Activated naive CD8-positive, alpha-beta T cell treated with anti-CD3 and anti-CD28 coated beads, Interleukin-2, amount 10 ng/mL, durations not matched to agents 7 days and 5 days (primary cell): ENCODE measurements at regions not wholly inside any gene's neighbourhood (a gene's known extent, or its start where the extent isn't known, plus 50 kb on each side); places are given as distances from the start of the nearest gene placed in this dataset.
"Not testable (repeated sequence)": the region's sequence is repeated elsewhere in the genome, so short reads cannot be mapped to it uniquely, and the experiment has no call there.

Source experiments
- ATAC-seq: fragments of 150-1000 bp; cut with Tn5 transposase; one replicate; pipeline ENCODE4 v1.10.0; 2021; ENCODE audit warnings: low read depth, moderate library complexity
- POLR2A ChIA-PET: fragments of 350-600 bp; sonication (Branson Sonifier 250); formaldehyde crosslinking; loops from one replicate; lab custom pipeline; 2021; ENCODE audit warnings: antibody characterized with exemption; lab: Charles Lee
- DNase-seq: peaks from one replicate; pipeline ENCODE4 v3.0.0; 2021
- H3K27ac Mint-ChIP-seq: one replicate; pipeline ENCODE4 v1.8.0; 2022; ENCODE audit warnings: mild to moderate bottlenecking, mixed read lengths
- H3K27me3 Mint-ChIP-seq: one replicate; pipeline ENCODE4 v1.8.0; 2022; ENCODE audit warnings: mild to moderate bottlenecking, moderate library complexity, mixed read lengths
- H3K36me3 Mint-ChIP-seq: one replicate; pipeline ENCODE4 v1.8.0; 2021; ENCODE audit warnings: mild to moderate bottlenecking, mixed read lengths
- H3K4me1 Mint-ChIP-seq: one replicate; pipeline ENCODE4 v1.8.0; 2021; ENCODE audit warnings: mixed read lengths
- H3K4me3 Mint-ChIP-seq: one replicate; pipeline ENCODE4 v1.8.0; 2022; ENCODE audit warnings: mild to moderate bottlenecking, moderate library complexity, mixed read lengths
- H3K9me3 Mint-ChIP-seq: one replicate; pipeline ENCODE4 v1.8.0; 2021; ENCODE audit warnings: mixed read lengths

GRCh38 chr2:21234001-21234400, 110.2 kb downstream of the TDRD15 start:
- DNase-seq (no peak), ATAC-seq (no peak)
- no peaks in the 10 kb centered on the region for H3K27me3 Mint-ChIP-seq
- no peaks in the 10 kb centered on the region for H3K36me3 Mint-ChIP-seq
- H3K9me3 Mint-ChIP-seq: no peaks in the 10 kb centered on the region
- no peak overlapping the region for H3K4me3 Mint-ChIP-seq
- POLR2A ChIA-PET: no interaction called here
- H3K27ac Mint-ChIP-seq: no peak overlapping the region
- H3K4me1 Mint-ChIP-seq: no peaks in the 10 kb centered on the region

DNA sequence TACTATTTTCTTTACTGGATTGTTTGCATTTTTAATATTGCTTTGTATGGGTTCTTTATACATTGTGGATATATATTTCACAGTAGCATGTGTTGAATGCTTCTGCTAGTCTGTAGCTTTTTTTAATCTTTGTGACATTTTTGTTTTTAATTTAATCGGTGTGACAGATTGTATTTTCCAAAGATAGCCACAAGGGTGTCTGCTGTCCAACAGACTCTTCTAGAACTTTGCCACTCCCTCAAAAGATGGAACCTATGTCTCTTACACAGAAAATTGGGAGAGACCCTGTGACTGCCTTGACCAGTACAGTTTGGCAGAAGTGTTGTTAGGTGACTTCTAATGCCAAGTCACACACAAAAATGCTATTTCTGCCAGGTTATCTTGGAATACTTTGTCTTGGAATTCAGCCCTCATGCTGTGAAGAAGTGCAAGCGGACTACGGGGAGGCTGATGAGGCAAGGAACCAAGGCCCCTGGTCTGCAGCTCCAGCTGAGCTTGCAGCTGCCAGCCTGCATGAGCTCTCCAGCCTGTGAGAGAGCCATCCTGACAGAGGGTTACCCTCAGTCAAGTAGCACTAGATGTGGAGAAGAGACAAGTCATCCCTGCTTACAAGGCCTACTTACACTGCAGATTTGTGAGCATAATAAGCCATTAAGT, 110.8 kb downstream of the TDRD15 start:
- no peaks in the 10 kb centered on the region for H3K4me1 Mint-ChIP-seq
- no peaks in the 10 kb centered on the region for H3K9me3 Mint-ChIP-seq
- H3K4me3 Mint-ChIP-seq: no peak overlapping the region

GRCh38 chr2:21239749-21240148, 116.0 kb downstream of the TDRD15 start:
- POLR2A ChIA-PET, H3K36me3 Mint-ChIP-seq, H3K27me3 Mint-ChIP-seq, ATAC-seq, H3K9me3 Mint-ChIP-seq, H3K4me3 Mint-ChIP-seq, DNase-seq, H3K27ac Mint-ChIP-seq, H3K4me1 Mint-ChIP-seq: not testable (repeated sequence)

More for the DNA sequence above, 110.8 kb downstream of the TDRD15 start:
- Mint-ChIP-seq H3K27ac (no peak overlapping the region), H3K36me3 (no peaks in the 10 kb centered on the region), H3K27me3 (no peaks in the 10 kb centered on the region)
- no peak for ATAC-seq
- POLR2A ChIA-PET: no interaction called here
- DNase-seq: no peak

- ATAC-seq: no peak
- Mint-ChIP-seq H3K36me3 (no peaks in the 10 kb centered on the region), H3K27me3 (no peaks in the 10 kb centered on the region), H3K9me3 (peaks cover 8% of the 10 kb centered on the region), H3K27ac (no peak overlapping the region), H3K4me1 (no peaks in the 10 kb centered on the region), H3K4me3 (no peak overlapping the region)
- POLR2A ChIA-PET: no interaction called here
- no peak for DNase-seq
Measured at GRCh38 chr2:21244161-21244560, 120.4 kb downstream of the TDRD15 start.

GRCh38 chr2:21245565-21245964, 121.8 kb downstream of the TDRD15 start:
- Mint-ChIP-seq H3K4me1 (no peaks in the 10 kb centered on the region), H3K9me3 (peaks cover 2% of the 10 kb centered on the region), H3K27ac (no peak overlapping the region), H3K27me3 (no peaks in the 10 kb centered on the region), H3K4me3 (no peak overlapping the region), H3K36me3 (no peaks in the 10 kb centered on the region)
- no peak for ATAC-seq
- POLR2A ChIA-PET: no interaction called here
- no peak for DNase-seq

DNA sequence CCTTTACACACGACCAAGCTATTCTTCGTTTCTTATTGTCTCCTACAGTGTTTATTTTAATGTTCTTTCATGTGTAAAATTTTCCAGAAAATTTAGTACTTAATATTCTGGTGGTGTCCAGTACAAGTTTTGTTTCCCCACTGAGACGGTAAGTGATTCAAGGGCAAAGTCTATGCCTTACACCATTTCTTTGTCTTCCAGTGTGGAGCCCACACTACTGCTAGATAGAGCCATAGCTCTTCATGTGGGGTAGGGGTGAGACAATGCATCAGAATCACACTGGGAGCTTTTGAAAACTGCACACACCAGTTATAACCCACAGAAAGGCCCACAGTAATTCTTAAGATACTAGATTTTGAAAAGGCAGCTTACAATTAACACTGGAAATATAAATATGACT, 125.6 kb downstream of the TDRD15 start:
- POLR2A ChIA-PET: no interaction called here
- ATAC-seq: no peak
- no peak overlapping the region for H3K27ac Mint-ChIP-seq
- no peaks in the 10 kb centered on the region for H3K9me3 Mint-ChIP-seq
- DNase-seq: no peak
- H3K4me3 Mint-ChIP-seq: no peak overlapping the region
- H3K4me1 Mint-ChIP-seq: no peaks in the 10 kb centered on the region
- H3K27me3 Mint-ChIP-seq: no peaks in the 10 kb centered on the region
- H3K36me3 Mint-ChIP-seq: no peaks in the 10 kb centered on the region

- ATAC-seq (no peak), DNase-seq (no peak)
- Mint-ChIP-seq H3K4me3 (no peak overlapping the region), H3K4me1 (no peaks in the 10 kb centered on the region), H3K9me3 (no peaks in the 10 kb centered on the region), H3K27ac (no peak overlapping the region), H3K36me3 (no peaks in the 10 kb centered on the region), H3K27me3 (no peaks in the 10 kb centered on the region)
- POLR2A ChIA-PET: no interaction called here
Measured at GRCh38 chr2:21250673-21251072, 126.9 kb downstream of the TDRD15 start.

DNA sequence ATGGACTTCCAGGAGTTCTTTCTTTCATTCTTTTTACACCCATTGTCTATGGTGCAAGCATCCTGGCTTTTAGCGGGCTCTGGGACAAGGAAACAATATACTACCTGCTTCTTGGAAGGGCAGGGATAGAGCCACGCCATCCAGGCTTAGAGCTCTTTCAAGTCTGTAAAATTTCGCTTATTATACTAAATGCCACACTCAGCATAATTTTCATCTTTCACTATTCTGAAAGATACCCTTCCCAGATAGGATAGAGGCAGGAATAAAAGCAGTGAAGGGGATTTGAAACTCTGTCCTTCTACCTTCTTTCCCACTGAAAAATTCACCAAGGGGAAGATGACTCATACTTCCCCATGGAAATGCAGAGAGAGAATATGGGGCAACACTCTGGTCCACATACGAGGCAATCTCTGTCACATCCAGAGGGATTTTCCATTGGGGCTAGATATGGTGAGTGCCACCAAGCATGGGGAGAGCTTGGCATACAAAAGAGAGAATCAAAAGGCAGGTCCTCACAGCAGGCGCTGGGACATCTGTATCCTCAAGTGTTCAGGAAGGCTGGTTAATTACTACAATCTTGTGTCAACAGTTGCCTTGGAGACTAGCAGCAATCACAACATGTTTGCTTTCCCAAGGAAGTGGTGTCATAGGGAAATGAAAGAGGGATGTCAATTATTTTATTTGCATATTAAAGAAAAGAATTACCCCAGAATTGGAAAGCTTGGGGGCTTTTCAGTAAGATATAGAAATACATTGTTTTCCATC, 127.6 kb downstream of the TDRD15 start:
- H3K36me3 Mint-ChIP-seq: no peaks in the 10 kb centered on the region
- ATAC-seq (no peak), DNase-seq (no peak)
- H3K27me3 Mint-ChIP-seq: no peaks in the 10 kb centered on the region
- no peak overlapping the region for H3K27ac Mint-ChIP-seq
- POLR2A ChIA-PET: no interaction called here
- no peak overlapping the region for H3K4me3 Mint-ChIP-seq
- H3K4me1 Mint-ChIP-seq: no peaks in the 10 kb centered on the region
- H3K9me3 Mint-ChIP-seq: no peaks in the 10 kb centered on the region

DNA sequence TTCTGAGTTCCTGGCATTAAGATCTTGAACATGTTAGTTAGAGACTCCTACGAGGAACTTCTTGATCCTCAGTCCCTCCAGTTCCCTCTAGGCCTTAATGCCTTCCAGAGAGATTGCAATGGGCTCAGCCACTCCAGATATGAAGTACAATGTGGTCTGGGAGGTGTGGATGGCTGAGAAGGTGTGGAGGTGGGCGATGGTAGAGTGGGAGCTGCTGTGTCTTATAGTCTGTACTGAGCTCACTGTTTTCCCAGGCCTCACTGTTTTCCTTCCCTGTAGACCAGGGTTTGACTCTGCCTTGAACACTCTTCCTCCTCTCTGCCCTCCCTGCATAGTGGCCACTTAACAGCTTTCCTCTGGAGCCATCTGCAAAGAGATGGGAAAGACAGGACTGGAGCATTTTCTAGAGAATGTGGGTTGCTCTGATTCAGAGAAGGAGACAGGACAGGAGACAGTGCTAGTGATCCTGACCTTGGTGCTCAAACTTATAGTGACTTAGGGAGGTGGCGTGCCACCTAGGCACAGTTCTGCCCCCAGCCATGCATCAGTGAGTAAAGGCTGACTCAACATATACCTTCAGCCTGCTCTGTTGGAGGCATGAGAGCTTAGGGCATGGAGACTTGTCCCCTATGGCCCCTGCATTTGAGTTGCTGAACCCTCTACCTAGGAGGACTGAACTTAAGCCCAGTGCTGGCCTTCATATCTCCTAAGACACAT, 129.7 kb downstream of the TDRD15 start:
- POLR2A ChIA-PET: no interaction called here
- no peak for ATAC-seq
- H3K27ac Mint-ChIP-seq: no peak overlapping the region
- H3K4me1 Mint-ChIP-seq: no peaks in the 10 kb centered on the region
- no peak for DNase-seq
- H3K9me3 Mint-ChIP-seq: no peaks in the 10 kb centered on the region
- no peaks in the 10 kb centered on the region for H3K27me3 Mint-ChIP-seq
- no peak overlapping the region for H3K4me3 Mint-ChIP-seq
- no peaks in the 10 kb centered on the region for H3K36me3 Mint-ChIP-seq

GRCh38 chr2:21254170-21254965, 130.6 kb downstream of the TDRD15 start:
- no peaks in the 10 kb centered on the region for H3K9me3 Mint-ChIP-seq
- no peaks in the 10 kb centered on the region for H3K36me3 Mint-ChIP-seq
- POLR2A ChIA-PET: no interaction called here
- no peaks in the 10 kb centered on the region for H3K4me1 Mint-ChIP-seq
- H3K27me3 Mint-ChIP-seq: no peaks in the 10 kb centered on the region
- DNase-seq (no peak), ATAC-seq (no peak)
- no peak overlapping the region for H3K4me3 Mint-ChIP-seq
- H3K27ac Mint-ChIP-seq: no peak overlapping the region

- Mint-ChIP-seq H3K9me3 (no peaks in the 10 kb centered on the region), H3K27ac (no peak overlapping the region), H3K36me3 (no peaks in the 10 kb centered on the region), H3K4me3 (no peak overlapping the region), H3K4me1 (no peaks in the 10 kb centered on the region), H3K27me3 (no peaks in the 10 kb centered on the region)
- POLR2A ChIA-PET: no interaction called here
- ATAC-seq: no peak
- no peak for DNase-seq
Measured at GRCh38 chr2:21256006-21256405, 132.2 kb downstream of the TDRD15 start.

DNA sequence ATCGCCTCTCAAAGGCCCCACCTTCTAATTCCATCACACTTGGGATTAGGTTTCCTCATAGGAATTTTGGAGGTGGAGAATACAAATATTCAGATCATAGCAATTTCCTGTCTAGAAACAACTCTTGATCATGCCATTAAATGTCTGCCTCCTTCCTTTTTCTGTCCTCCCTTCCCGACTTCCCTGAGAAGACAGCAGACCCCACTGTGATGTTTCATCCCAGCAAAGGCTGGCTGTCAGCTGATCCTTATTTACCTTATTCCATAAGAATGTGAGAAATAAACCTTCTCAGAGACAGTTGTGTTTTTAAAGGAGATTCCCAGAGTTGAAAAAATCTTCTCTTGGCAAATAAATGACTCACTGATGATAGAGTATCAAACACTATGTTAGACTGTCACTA, 133.9 kb downstream of the TDRD15 start:
- POLR2A ChIA-PET: no interaction called here
- DNase-seq: no peak
- H3K27ac Mint-ChIP-seq: no peak overlapping the region
- no peaks in the 10 kb centered on the region for H3K9me3 Mint-ChIP-seq
- no peaks in the 10 kb centered on the region for H3K4me1 Mint-ChIP-seq
- no peak overlapping the region for H3K4me3 Mint-ChIP-seq
- no peaks in the 10 kb centered on the region for H3K27me3 Mint-ChIP-seq
- H3K36me3 Mint-ChIP-seq: no peaks in the 10 kb centered on the region
- ATAC-seq: no peak

DNA sequence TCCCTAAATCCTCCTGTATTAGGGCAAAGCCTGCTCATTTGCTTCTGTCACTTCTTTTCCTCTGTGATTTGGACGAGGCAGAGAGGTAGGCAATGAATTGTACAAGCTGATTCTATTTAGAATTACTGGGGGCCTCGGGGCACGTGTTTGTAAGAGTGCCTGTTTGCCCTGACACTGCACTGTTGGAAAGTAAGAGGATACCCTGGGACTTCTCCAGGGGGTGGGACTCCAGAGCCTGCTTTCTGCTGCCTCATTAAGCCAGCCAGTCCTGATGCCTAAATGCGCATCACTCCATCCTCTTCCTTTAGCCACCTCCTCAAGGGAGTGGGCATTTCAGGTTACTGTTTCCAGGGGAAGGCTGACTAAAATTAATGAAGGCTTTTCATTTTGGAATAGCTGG, 134.3 kb downstream of the TDRD15 start:
- Mint-ChIP-seq H3K9me3 (no peaks in the 10 kb centered on the region), H3K36me3 (no peaks in the 10 kb centered on the region), H3K4me1 (no peaks in the 10 kb centered on the region), H3K4me3 (no peak overlapping the region), H3K27ac (no peak overlapping the region), H3K27me3 (no peaks in the 10 kb centered on the region)
- DNase-seq (no peak), ATAC-seq (no peak)
- POLR2A ChIA-PET: no interaction called here
